ENCODE measurements at regions not wholly inside any gene's neighbourhood (a gene's known extent, or its start where the extent isn't known, plus 50 kb on each side); places are given as distances from the start of the nearest gene placed in this dataset.

DNA sequence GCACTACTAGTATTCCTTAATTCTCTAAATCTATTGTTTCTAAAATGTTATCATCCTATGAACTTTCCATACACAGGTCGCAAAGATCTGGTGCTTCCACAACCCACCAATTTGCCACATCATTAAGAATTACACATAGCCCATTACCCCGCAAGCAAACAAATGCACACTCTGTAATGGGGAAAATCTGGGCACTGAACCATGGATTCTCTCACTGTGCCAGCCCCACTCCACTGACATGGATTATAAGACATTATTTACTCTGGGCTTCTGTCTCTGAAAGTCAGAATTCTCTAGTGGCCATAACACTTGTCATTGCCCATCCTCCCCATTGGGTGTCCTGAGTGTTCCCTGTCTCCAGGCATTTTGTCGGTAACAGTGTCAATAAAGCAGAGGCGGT lies 537.1 kb downstream of the EPHA4 start:
- no peak for DNase-seq

DNA sequence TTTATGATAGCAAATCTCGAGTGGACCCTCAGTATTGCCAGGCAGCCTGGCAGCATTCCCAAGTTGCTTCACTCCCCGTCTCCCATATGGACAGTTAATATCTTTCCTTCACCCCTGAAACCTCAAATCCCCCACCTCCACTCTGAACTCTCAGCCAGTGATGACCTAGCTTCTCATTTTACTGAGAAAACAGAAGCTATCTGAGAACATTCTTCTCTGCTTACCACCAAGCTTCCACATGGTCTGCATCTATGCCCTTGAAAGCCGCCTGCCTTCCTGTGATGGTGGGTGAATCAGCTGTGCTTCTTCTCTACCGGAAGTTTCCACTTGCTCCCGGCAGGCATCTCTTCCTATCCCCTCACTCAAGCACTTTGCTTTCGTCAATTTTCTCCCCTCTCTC lies 529.2 kb downstream of the EPHA4 start:
- no peak for DNase-seq

DNA sequence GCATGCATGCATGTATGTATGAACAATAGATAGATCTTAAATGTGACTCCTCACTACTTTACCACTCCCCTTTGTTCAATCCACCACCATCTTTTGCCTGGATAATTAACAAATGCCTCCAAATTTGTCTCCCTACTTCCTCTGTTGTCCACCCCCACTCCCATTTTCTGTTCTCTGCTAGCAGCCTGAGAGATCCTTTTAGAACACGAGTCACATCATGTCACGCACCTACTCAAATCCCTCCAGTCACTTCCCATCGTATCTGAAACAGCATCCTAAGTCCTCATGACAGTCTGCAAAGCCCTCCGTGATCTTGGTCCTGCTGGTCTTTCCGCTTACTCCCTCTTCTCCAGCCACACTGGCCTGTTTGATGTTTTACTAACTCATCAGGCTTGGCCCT lies 527.3 kb downstream of the EPHA4 start:
- no peak for DNase-seq

GRCh38 chr2:221050020-221050795 lies 521.9 kb downstream of the EPHA4 start:
- DNase-seq, result no peak

GRCh38 chr2:221051162-221051561 lies 520.9 kb downstream of the EPHA4 start:
- DNase-seq, result no peak

- DNase-seq, result no peak
Measured at GRCh38 chr2:221060376-221060775, 511.7 kb downstream of the EPHA4 start.

DNA sequence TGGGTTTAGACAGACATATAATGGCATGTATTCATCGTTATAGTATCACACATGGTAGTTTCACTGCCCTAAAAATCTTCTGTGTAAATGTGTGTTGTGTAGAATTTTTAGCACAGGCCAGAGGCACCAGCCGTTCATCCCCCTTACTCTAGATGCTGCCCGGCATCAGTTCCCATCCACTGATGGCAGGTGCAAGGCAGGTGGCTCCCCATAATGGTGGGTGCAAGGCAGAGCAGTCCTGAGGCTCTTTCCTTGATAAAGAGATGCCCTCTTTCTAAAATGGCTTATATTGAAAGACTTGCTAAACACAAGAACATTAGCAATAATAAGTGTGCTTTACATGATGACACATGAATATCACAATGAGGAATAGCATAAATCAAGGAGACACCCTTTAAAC lies 508.5 kb downstream of the EPHA4 start:
- DNase-seq, result no peak

DNA sequence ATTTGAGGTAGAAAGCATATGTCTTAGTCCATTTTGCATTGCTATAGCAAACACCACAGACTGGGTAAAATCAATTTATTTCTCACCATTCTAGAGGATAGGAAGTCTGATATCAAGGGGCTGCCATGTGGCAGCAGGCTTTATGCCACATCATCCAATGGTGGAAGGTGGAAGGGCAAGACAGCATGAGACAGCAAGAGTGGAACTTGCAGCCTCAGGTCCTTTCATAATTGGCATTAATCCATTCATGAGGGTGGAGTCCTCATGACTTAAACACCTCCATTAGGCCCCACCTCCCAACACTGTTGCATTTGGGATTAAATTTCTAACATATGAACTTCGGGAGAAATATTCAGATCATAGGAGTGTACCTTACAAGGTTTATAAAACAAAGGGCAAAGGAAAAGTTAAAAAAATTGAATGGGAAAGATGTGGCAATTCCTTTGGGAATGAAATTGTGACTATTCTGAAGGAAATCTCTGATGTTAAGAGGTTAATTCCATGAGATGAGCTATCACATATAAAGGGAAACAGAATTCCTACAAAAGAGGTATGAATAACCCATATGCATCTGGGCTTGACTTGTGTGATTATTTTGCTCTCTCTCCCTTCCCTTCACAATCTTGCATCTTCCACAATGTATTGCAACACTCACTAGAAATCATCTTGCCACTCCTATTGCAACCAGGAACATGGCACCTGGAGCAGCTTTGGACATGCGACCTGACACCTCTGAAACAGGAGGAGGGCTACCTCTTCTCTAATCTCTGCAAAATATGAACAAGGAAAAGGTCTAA lies 507.8 kb downstream of the EPHA4 start:
- no peak for DNase-seq

GRCh38 chr2:221064880-221065279 lies 507.2 kb downstream of the EPHA4 start:
- DNase-seq, result no peak

GRCh38 chr2:221068123-221068522 lies 504.0 kb downstream of the EPHA4 start:
- DNase-seq, result no peak

DNA sequence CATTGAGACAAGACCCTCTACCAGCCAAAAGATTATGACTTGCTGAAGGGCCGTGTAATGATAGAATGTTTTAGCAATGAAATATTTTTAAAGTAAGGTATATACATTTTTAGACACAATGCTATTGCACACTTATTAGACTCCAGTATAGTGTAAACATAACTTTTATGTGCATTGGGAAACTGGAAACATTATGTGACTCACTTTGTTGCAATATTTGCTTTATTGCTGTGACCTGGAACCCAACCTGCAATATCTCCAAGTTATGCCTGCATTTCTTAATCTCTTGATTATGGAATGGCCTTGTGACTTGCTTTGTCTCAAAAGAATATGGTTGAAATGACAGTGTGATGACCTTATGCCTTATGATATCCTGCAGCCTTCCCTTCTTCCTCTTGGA lies 502.0 kb downstream of the EPHA4 start:
- no peak for DNase-seq

DNA sequence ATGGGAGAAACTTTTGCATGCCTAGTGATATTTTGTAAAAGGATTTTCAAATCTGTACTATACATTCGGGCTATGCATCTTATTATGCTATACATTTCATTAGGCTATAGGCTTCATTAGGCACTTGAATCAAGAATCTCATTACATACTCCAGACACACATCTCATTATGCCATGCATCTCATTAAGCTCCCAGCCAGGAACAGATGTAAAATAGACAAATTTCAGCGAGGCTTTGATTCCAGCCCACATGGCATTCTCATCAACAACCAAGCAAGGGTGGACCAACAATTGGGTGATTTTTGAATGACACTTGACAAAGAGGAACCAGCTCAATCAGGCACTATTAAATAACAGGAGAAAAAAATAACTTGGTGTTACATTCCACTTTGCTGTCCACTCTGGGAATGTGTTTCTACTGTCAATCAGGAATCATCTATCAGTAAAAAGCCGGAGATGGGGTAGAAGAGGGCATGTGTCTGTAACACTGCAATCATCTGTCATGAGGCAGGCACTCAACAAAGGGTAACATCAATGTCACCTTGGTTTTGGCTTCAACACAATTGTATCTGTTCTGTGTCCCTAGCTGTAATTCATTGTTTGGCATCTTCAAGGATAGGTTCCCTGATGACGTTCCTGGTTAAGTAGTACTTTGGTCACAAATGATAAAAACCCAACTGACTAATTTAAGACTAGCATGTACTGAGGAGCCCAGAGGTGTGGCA lies 498.6 kb downstream of the EPHA4 start:
- DNase-seq, result no peak

GRCh38 chr2:221074238-221074637 lies 497.9 kb downstream of the EPHA4 start:
- DNase-seq, result no peak

- DNase-seq, result no peak
Measured at GRCh38 chr2:221075203-221075602, 496.9 kb downstream of the EPHA4 start.

GRCh38 chr2:221077251-221077650 lies 494.9 kb downstream of the EPHA4 start:
- no peak for DNase-seq

GRCh38 chr2:221077799-221078198 lies 494.3 kb downstream of the EPHA4 start:
- DNase-seq, result no peak

- no peak for DNase-seq
Measured at GRCh38 chr2:221085341-221085900, 486.7 kb downstream of the EPHA4 start.

DNA sequence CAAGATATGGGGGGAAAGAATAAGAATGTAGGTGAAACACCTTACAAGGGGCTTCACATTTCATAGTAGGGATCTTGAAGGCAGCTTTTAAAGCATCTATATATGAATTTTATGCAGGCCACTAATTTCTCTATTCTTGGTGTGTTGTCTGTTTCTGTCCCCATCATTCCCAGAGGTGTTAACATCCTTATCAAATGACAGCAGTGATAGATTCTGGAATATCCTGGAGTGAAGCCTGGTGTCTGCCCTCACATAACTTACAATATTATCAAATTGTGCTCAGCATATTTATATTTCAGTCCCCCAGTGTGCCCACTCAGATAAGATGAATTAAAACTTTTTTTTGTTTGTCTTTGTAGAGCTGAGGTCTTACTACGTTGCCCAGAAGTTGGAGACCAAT lies 486.2 kb downstream of the EPHA4 start:
- DNase-seq, result no peak

GRCh38 chr2:221087779-221088178 lies 484.3 kb downstream of the EPHA4 start:
- DNase-seq, result no peak

- DNase-seq, result no peak
Measured at GRCh38 chr2:221088506-221088905, 483.6 kb downstream of the EPHA4 start.

DNA sequence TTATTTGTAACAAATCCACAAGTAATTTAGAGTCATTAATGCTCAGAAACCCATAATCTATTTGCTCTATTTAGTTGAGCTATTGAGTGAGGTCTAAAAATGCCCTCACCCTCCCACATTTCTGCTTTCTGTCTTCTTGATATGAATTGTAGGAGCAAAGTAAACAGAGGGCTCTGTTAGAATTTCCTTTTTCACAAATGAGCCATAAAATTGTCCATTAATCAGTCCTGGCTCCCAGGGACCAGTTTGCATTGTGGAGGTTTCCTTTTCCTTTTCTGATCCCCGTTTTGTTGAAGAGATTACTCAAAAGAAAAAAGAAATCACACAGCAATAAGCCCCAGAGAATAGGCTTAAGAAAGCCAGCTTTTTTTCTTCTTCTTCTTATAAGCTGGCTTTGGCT lies 476.7 kb downstream of the EPHA4 start:
- no peak for DNase-seq

- DNase-seq, result no peak
Measured at GRCh38 chr2:221096706-221097567, 475.2 kb downstream of the EPHA4 start.

GRCh38 chr2:221097568-221097915 lies 474.6 kb downstream of the EPHA4 start:
- DNase-seq, result no peak
